IPS-15b (cell line): ENCODE measurements at regions not wholly inside any gene's neighbourhood (a gene's known extent, or its start where the extent isn't known, plus 50 kb on each side); places are given as distances from the start of the nearest gene placed in this dataset.

Experiments used
- H3K27me3 ChIP-seq: one replicate; pipeline ENCODE4 v1.6.1; 2013; ENCODE audit warnings: low read length; ENCODE audit not compliant: control insufficient read depth, insufficient read depth
- H3K36me3 ChIP-seq: one replicate; pipeline ENCODE4 v1.6.1; 2013; ENCODE audit warnings: low read length; ENCODE audit not compliant: control insufficient read depth, insufficient read depth
- H3K4me1 ChIP-seq: one replicate; pipeline ENCODE4 v1.6.1; 2013; ENCODE audit warnings: mild to moderate bottlenecking, low read length; ENCODE audit not compliant: control insufficient read depth, insufficient read depth
- H3K4me3 ChIP-seq: one replicate; pipeline ENCODE4 v1.5.1; 2013; ENCODE audit warnings: low read depth, low read length
- H3K9ac ChIP-seq: one replicate; pipeline ENCODE4 v1.6.1; 2013; ENCODE audit warnings: low read depth, mild to moderate bottlenecking, low read length
- H3K9me3 ChIP-seq: one replicate; pipeline ENCODE4 v1.6.1; 2013; ENCODE audit warnings: mild to moderate bottlenecking, low read length; ENCODE audit not compliant: control insufficient read depth, insufficient read depth

- no peaks in the 10 kb centered on the region for H3K36me3 ChIP-seq
- no peak overlapping the region for H3K9ac ChIP-seq
- no peak overlapping the region for H3K4me3 ChIP-seq
- H3K9me3 ChIP-seq = no peaks in the 10 kb centered on the region
- H3K27me3 ChIP-seq = no peaks in the 10 kb centered on the region
- H3K4me1 ChIP-seq = no peaks in the 10 kb centered on the region
Observed at GRCh38 chr5:22985446-22985845, 132.3 kb upstream of the CDH12 start.

DNA sequence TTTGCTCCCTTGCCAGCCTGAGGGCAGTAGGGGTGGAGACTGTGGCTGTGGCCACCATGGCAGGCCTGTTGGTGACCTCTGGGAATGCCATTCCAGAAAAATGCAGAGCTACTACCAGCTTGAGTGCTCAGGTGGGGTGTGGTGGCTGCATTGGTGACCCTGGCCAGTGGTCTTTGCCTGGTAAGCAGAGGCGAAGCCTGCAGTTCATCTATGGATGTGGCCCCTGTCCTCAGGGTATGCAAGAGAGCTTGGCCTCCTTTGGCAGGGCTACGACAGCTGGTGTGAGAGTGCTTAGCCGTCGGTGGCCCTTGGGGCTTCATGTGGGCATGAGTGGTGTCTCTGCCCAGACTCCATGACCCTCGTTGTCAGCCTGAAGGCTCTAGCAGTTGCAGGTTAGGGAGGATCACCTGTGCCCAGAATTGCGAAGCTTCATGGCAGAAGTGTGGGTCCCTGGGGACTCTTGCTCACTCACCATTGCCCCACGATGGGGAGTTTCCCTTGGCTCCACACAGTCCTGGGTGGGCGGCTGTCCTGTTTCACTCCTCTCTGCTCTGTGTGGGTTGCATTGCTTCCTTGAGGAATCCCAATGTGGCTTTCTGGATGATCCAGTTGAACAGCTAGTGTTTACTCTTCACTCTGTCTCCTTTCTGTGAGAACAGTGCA, 117.9 kb upstream of the CDH12 start:
- Histone ChIP-seq H3K27me3 (no peaks in the 10 kb centered on the region), H3K9ac (no peak overlapping the region), H3K9me3 (no peaks in the 10 kb centered on the region), H3K4me3 (no peak overlapping the region), H3K36me3 (no peaks in the 10 kb centered on the region), H3K4me1 (no peaks in the 10 kb centered on the region)

DNA sequence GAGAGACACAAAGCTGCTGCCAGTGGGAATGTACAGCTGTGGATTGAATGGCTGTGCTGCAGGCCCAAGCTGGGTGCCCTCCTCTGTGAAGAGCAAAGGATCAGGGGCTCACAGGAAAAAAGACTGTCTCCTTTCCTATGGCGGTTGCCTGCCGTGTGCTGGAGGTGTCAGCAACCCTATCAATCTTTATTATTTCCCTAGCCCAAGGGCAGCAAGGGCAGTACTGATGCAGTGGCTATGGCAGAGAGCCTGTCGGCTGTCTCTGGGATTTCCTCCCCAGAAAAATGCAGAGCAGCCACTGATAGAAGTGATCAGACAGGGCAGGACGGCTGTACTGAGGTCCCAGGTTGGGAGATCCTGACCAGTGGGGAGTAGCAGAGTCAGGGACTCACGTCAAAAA, 117.3 kb upstream of the CDH12 start:
- no peaks in the 10 kb centered on the region for H3K36me3 ChIP-seq
- no peaks in the 10 kb centered on the region for H3K4me1 ChIP-seq
- H3K9me3 ChIP-seq = no peaks in the 10 kb centered on the region
- H3K4me3 ChIP-seq = no peak overlapping the region
- no peaks in the 10 kb centered on the region for H3K27me3 ChIP-seq
- H3K9ac ChIP-seq = no peak overlapping the region

GRCh38 chr5:22968386-22968785, 115.2 kb upstream of the CDH12 start:
- H3K9me3 ChIP-seq = no peaks in the 10 kb centered on the region
- H3K36me3 ChIP-seq = no peaks in the 10 kb centered on the region
- H3K4me3 ChIP-seq = no peak overlapping the region
- H3K27me3 ChIP-seq = no peaks in the 10 kb centered on the region
- no peak overlapping the region for H3K9ac ChIP-seq
- H3K4me1 ChIP-seq = no peaks in the 10 kb centered on the region

GRCh38 chr5:22965960-22966359, 112.8 kb upstream of the CDH12 start:
- H3K9ac ChIP-seq = no peak overlapping the region
- no peak overlapping the region for H3K4me3 ChIP-seq
- H3K4me1 ChIP-seq = no peaks in the 10 kb centered on the region
- no peaks in the 10 kb centered on the region for H3K27me3 ChIP-seq
- no peaks in the 10 kb centered on the region for H3K9me3 ChIP-seq
- no peaks in the 10 kb centered on the region for H3K36me3 ChIP-seq

DNA sequence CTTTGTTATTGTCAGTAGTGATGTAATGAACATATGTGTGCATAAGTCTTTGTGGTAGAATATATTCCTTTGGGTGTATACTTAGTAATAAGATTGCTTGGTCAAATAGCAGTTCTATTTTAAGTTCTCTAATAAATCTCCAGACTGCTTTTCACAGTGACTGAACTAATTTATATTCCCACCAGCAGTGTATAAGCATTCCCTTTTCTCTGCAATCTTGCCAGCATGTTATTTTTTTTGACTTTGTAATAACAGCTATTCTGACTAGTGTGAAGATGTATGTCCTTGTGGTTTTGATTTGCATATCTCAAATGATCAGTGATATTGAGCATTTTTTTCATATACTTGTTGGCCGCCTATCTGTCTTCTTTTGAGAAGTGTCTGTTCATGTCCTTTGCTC, 111.5 kb upstream of the CDH12 start:
- Histone ChIP-seq H3K9ac (no peak overlapping the region), H3K9me3 (no peaks in the 10 kb centered on the region)

DNA sequence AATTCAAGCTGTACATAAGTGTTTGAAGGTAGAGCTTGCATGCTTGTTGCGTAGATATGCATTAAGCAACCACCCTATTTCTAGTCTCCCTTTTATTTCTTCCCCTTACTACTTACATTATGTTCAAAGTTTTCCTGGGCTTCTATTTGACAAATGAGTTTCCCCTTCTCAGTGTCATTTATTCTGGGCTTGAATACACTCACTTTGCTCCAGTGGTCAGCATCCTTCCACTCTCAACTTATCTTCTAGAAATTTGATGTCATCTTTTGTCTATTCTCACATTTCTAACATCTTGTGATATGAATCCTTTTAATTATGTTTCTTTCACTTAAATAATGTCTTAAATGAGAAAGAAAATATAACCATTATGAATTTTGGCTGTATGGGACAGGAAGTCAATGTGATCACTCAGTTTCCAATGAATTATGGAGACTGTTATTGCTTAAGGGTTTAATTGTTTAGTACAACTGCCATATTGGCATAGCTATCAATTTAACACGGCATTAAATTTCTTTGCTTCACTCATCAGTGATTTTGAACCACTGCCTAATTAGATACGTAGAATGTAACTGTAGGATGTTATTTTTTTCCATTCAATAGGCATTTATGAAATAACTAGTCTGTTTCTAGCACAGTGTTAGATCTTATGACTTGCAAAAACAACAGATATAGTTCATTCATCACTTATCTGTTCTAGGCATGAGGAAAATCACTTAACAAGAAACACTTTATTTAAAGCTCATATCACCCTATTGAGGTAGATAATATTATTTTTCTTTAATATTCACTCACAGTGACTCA, 105.5 kb upstream of the CDH12 start:
- H3K27me3 ChIP-seq = no peaks in the 10 kb centered on the region
- H3K4me1 ChIP-seq = no peaks in the 10 kb centered on the region
- no peak overlapping the region for H3K9ac ChIP-seq
- no peak overlapping the region for H3K4me3 ChIP-seq
- no peaks in the 10 kb centered on the region for H3K36me3 ChIP-seq
- H3K9me3 ChIP-seq = no peaks in the 10 kb centered on the region

More for the DNA sequence above, 111.5 kb upstream of the CDH12 start:
- Histone ChIP-seq H3K27me3 (no peaks in the 10 kb centered on the region), H3K36me3 (no peaks in the 10 kb centered on the region), H3K4me3 (no peak overlapping the region), H3K4me1 (no peaks in the 10 kb centered on the region)

GRCh38 chr5:22947921-22948320, 94.8 kb upstream of the CDH12 start:
- Histone ChIP-seq H3K9ac (no peak overlapping the region), H3K9me3 (no peaks in the 10 kb centered on the region), H3K36me3 (no peaks in the 10 kb centered on the region), H3K4me1 (no peaks in the 10 kb centered on the region), H3K4me3 (no peak overlapping the region), H3K27me3 (no peaks in the 10 kb centered on the region)

GRCh38 chr5:22938362-22938761, 85.2 kb upstream of the CDH12 start:
- no peaks in the 10 kb centered on the region for H3K36me3 ChIP-seq
- H3K9me3 ChIP-seq = no peaks in the 10 kb centered on the region
- no peak overlapping the region for H3K9ac ChIP-seq
- H3K4me3 ChIP-seq = no peak overlapping the region
- no peaks in the 10 kb centered on the region for H3K27me3 ChIP-seq
- no peaks in the 10 kb centered on the region for H3K4me1 ChIP-seq

DNA sequence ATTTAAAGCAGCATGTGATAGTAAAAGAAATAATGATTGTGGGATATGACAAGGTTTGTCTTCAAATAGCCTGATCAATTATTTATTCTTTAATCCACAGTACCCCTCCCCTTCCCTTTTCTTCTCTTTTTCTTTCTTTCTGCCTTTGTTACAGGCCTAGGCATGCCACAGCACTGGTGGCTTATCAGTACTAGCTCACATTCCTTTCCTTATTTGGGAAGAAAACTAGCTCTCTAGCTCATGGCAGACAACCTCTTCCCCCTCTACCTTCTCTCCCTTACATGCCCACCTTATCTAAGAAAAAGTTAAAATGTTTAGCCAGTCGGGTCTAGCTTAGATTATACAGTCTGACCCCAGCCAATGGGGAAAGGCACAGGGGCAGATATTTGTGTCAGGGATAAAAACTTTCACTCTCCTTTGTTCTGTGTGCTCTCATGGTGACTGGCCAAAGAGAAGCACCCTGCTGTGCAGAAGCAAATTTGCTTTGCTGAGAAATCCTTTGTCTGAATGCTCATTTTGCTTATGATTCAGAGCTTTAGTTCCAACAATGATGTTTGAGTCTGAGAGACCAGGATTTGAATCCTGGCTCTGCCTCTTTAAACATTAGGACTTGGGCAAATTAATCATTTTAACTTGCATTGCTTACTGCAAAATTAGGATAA, 75.8 kb upstream of the CDH12 start:
- Histone ChIP-seq H3K4me1 (no peaks in the 10 kb centered on the region), H3K36me3 (no peaks in the 10 kb centered on the region), H3K27me3 (no peaks in the 10 kb centered on the region), H3K9ac (no peak overlapping the region), H3K4me3 (no peak overlapping the region), H3K9me3 (no peaks in the 10 kb centered on the region)

DNA sequence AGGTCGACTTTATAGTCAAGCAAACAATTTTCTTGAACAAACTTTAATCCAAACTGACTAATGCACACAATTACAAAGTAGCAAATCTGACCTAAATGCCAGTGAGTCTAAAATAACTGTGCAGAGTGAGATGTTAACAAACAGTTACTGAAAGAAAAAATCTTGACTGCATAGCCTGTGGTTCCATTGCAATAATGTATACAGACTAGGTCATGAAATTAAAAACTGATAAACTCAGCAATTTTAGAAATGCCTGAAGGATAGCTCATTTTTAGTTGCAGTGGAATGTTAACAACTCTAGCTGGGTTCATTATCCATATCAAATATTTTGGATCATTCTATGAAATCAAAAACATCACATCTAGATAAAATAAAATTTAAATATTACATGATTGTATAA, 73.4 kb upstream of the CDH12 start:
- H3K4me3 ChIP-seq = no peak overlapping the region
- no peaks in the 10 kb centered on the region for H3K9me3 ChIP-seq
- H3K36me3 ChIP-seq = no peaks in the 10 kb centered on the region
- no peaks in the 10 kb centered on the region for H3K4me1 ChIP-seq
- H3K27me3 ChIP-seq = no peaks in the 10 kb centered on the region
- no peak overlapping the region for H3K9ac ChIP-seq

- Histone ChIP-seq H3K9me3 (no peaks in the 10 kb centered on the region), H3K9ac (no peak overlapping the region), H3K4me3 (no peak overlapping the region), H3K4me1 (no peaks in the 10 kb centered on the region), H3K27me3 (no peaks in the 10 kb centered on the region), H3K36me3 (no peaks in the 10 kb centered on the region)
Observed at GRCh38 chr5:22918511-22918910, 65.4 kb upstream of the CDH12 start.
